ENCODE measurements at regions not wholly inside any gene's neighbourhood (a gene's known extent, or its start where the extent isn't known, plus 50 kb on each side); places are given as distances from the start of the nearest gene placed in this dataset.

- DNase-seq (ENCODE audit: insufficient read length, low spot score) (no peak), FAIRE-seq (no peak)
- TF ChIP-seq TAF1 (IDR thresholded peaks at IDR 0.05; ENCODE audit: low read depth, low read length): no peak
- TF ChIP-seq POLR2AphosphoS5 (IDR thresholded peaks at IDR 0.05; ENCODE audit: low read depth, low read length): no peak
- TF ChIP-seq PAX5 (IDR thresholded peaks at IDR 0.05; ENCODE audit: insufficient read depth, low read length, severe bottlenecking): no peak
- TF ChIP-seq SPI1 (IDR thresholded peaks at IDR 0.05; ENCODE audit: low read depth, low read length): no peak
These were observed 262.1 kb downstream of the EPHA4 start for GRCh38 chr2:221309892-221310583.

DNA sequence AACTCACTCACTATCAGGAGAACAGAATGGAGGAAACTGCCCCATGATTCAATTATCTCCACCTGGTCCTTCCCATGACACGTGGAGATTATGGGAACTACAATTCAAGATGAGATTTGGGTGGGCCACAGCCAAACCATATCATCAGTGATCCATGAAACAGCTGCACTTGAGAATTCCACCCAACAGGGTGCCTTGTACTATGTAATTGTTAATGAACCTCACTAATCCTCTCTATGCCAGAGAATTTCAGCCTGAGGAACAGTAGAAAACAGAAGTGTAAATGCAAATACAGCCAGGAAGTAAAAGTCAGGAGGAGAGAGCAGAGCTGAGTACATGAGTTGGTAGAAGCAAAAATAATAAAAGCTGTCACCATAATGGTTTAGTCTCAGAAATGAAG lies 261.4 kb downstream of the EPHA4 start:
- DNase-seq (ENCODE audit: insufficient read length, low spot score) (no peak), FAIRE-seq (no peak)
- no peak for TF ChIP-seq POU2F2 (IDR thresholded peaks at IDR 0.05; ENCODE audit: low read depth, low read length)
- TF ChIP-seq POLR2A (IDR thresholded peaks at IDR 0.05; ENCODE audit: low read depth, low read length): no peak
- no peak for TF ChIP-seq TAF1 (IDR thresholded peaks at IDR 0.05; ENCODE audit: low read depth, low read length)
- TF ChIP-seq POLR2AphosphoS5 (IDR thresholded peaks at IDR 0.05; ENCODE audit: low read depth, low read length): no peak
- TF ChIP-seq PAX5 (IDR thresholded peaks at IDR 0.05; ENCODE audit: insufficient read depth, low read length, severe bottlenecking): no peak
- no peak for TF ChIP-seq SPI1 (IDR thresholded peaks at IDR 0.05; ENCODE audit: low read depth, low read length)

GRCh38 chr2:221312634-221313033 lies 259.5 kb downstream of the EPHA4 start:
- DNase-seq (ENCODE audit: insufficient read length, low spot score): no peak
- TF ChIP-seq POU2F2 (IDR thresholded peaks at IDR 0.05; ENCODE audit: low read depth, low read length): no peak
- TF ChIP-seq POLR2AphosphoS5 (IDR thresholded peaks at IDR 0.05; ENCODE audit: low read depth, low read length): no peak
- TF ChIP-seq TAF1 (IDR thresholded peaks at IDR 0.05; ENCODE audit: low read depth, low read length): no peak
- no peak for TF ChIP-seq SPI1 (IDR thresholded peaks at IDR 0.05; ENCODE audit: low read depth, low read length)
- TF ChIP-seq POLR2A (IDR thresholded peaks at IDR 0.05; ENCODE audit: low read depth, low read length): no peak
- TF ChIP-seq PAX5 (IDR thresholded peaks at IDR 0.05; ENCODE audit: insufficient read depth, low read length, severe bottlenecking): no peak
- no peak for FAIRE-seq

DNA sequence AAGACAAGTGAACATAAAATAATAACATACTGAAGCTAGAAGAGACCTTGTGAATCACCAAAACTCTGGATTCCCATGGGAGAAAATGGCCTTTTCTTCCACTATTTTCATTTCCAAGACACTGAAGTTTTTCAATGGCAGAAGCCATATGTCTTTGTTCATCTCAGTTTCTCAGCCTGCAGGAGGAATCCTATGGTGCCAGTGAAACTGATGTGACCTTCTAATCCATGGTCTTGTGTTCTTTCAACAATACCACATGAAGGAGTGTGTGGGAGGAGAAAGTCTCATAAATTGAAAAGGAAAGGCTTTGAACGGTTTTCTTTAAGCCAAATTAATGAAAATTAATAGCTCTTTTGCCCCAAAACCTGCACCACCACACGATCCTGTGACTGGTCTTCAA lies 257.3 kb downstream of the EPHA4 start:
- no peak for TF ChIP-seq PAX5 (IDR thresholded peaks at IDR 0.05; ENCODE audit: insufficient read depth, low read length, severe bottlenecking)
- no peak for TF ChIP-seq TAF1 (IDR thresholded peaks at IDR 0.05; ENCODE audit: low read depth, low read length)
- no peak for TF ChIP-seq SPI1 (IDR thresholded peaks at IDR 0.05; ENCODE audit: low read depth, low read length)
- no peak for TF ChIP-seq POLR2AphosphoS5 (IDR thresholded peaks at IDR 0.05; ENCODE audit: low read depth, low read length)
- no peak for TF ChIP-seq POU2F2 (IDR thresholded peaks at IDR 0.05; ENCODE audit: low read depth, low read length)
- no peak for TF ChIP-seq POLR2A (IDR thresholded peaks at IDR 0.05; ENCODE audit: low read depth, low read length)
- FAIRE-seq: no peak
- DNase-seq (ENCODE audit: insufficient read length, low spot score): no peak

GRCh38 chr2:221318376-221319130 lies 253.6 kb downstream of the EPHA4 start:
- no peak for DNase-seq (ENCODE audit: insufficient read length, low spot score)
- no peak for FAIRE-seq
- TF ChIP-seq TAF1 (IDR thresholded peaks at IDR 0.05; ENCODE audit: low read depth, low read length) (no peak), POU2F2 (IDR thresholded peaks at IDR 0.05; ENCODE audit: low read depth, low read length) (no peak), POLR2A (IDR thresholded peaks at IDR 0.05; ENCODE audit: low read depth, low read length) (no peak)

GRCh38 chr2:221322741-221323140 lies 249.4 kb downstream of the EPHA4 start:
- FAIRE-seq: no peak
- DNase-seq (ENCODE audit: insufficient read length, low spot score): no peak
- no peak for TF ChIP-seq TAF1 (IDR thresholded peaks at IDR 0.05; ENCODE audit: low read depth, low read length)
- no peak for TF ChIP-seq PAX5 (IDR thresholded peaks at IDR 0.05; ENCODE audit: insufficient read depth, low read length, severe bottlenecking)
- TF ChIP-seq SPI1 (IDR thresholded peaks at IDR 0.05; ENCODE audit: low read depth, low read length): no peak
- no peak for TF ChIP-seq POLR2AphosphoS5 (IDR thresholded peaks at IDR 0.05; ENCODE audit: low read depth, low read length)
- no peak for TF ChIP-seq POLR2A (IDR thresholded peaks at IDR 0.05; ENCODE audit: low read depth, low read length)
- TF ChIP-seq POU2F2 (IDR thresholded peaks at IDR 0.05; ENCODE audit: low read depth, low read length): no peak

- FAIRE-seq (no peak), DNase-seq (ENCODE audit: insufficient read length, low spot score) (no peak)
- TF ChIP-seq POLR2A (IDR thresholded peaks at IDR 0.05; ENCODE audit: low read depth, low read length) (no peak), PAX5 (IDR thresholded peaks at IDR 0.05; ENCODE audit: insufficient read depth, low read length, severe bottlenecking) (no peak), POU2F2 (IDR thresholded peaks at IDR 0.05; ENCODE audit: low read depth, low read length) (no peak), POLR2AphosphoS5 (IDR thresholded peaks at IDR 0.05; ENCODE audit: low read depth, low read length) (no peak), TAF1 (IDR thresholded peaks at IDR 0.05; ENCODE audit: low read depth, low read length) (no peak), SPI1 (IDR thresholded peaks at IDR 0.05; ENCODE audit: low read depth, low read length) (no peak)
These were observed 248.6 kb downstream of the EPHA4 start for GRCh38 chr2:221323513-221323912.

GRCh38 chr2:221330436-221330835 lies 241.7 kb downstream of the EPHA4 start:
- TF ChIP-seq POU2F2 (IDR thresholded peaks at IDR 0.05; ENCODE audit: low read depth, low read length) (no peak), SPI1 (IDR thresholded peaks at IDR 0.05; ENCODE audit: low read depth, low read length) (no peak), POLR2AphosphoS5 (IDR thresholded peaks at IDR 0.05; ENCODE audit: low read depth, low read length) (no peak), PAX5 (IDR thresholded peaks at IDR 0.05; ENCODE audit: insufficient read depth, low read length, severe bottlenecking) (no peak), POLR2A (IDR thresholded peaks at IDR 0.05; ENCODE audit: low read depth, low read length) (no peak), TAF1 (IDR thresholded peaks at IDR 0.05; ENCODE audit: low read depth, low read length) (no peak)
- DNase-seq (ENCODE audit: insufficient read length, low spot score) (no peak), FAIRE-seq (no peak)

GRCh38 chr2:221334481-221335218 lies 237.5 kb downstream of the EPHA4 start:
- DNase-seq (ENCODE audit: insufficient read length, low spot score) (no peak), FAIRE-seq (no peak)
- TF ChIP-seq POLR2A (IDR thresholded peaks at IDR 0.05; ENCODE audit: low read depth, low read length): no peak
- TF ChIP-seq TAF1 (IDR thresholded peaks at IDR 0.05; ENCODE audit: low read depth, low read length): no peak
- TF ChIP-seq SPI1 (IDR thresholded peaks at IDR 0.05; ENCODE audit: low read depth, low read length): no peak
- TF ChIP-seq POU2F2 (IDR thresholded peaks at IDR 0.05; ENCODE audit: low read depth, low read length): no peak
- TF ChIP-seq PAX5 (IDR thresholded peaks at IDR 0.05; ENCODE audit: insufficient read depth, low read length, severe bottlenecking): no peak
- TF ChIP-seq POLR2AphosphoS5 (IDR thresholded peaks at IDR 0.05; ENCODE audit: low read depth, low read length): no peak
